ENCODE measurements at regions not wholly inside any gene's neighbourhood (a gene's known extent, or its start where the extent isn't known, plus 50 kb on each side); places are given as distances from the start of the nearest gene placed in this dataset.

DNA sequence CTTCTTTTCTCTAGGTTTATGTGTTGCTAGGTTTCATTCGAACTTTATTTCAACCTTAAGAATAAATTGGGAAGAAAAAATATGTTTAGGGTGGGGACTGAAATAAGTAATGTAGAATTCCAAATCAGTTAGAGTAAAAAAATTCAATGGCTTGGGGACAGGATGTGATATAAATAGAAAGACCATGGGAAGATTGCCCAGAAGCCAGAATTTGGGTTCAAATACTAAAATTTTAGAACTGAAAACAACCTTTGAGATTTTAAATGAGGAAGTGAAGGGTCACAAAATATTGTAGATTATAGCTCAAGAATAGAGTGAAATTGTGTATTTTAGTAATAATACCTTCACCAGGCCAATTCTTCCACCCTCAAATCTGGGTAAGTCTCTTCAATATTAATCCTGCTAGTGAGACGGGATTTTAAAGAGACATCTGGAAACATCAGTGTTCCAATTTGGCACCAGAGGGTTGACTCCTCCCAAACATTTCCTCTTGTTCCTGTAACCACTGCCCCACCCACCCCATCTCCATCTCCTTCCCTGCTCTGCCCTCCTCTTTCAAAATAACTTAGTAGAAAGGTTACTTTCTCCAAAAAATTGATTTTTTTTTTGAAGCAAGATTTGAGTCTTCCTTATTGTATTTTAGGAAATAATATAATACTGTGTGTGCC lies 51.3 kb upstream of the FAM3C start:
- no peak overlapping the region for H3K4me2 ChIP-seq
- H3K9ac ChIP-seq = no peak overlapping the region
- peaks cover 5% of the 10 kb centered on the region for H3F3A ChIP-seq (replicated peaks; ENCODE audit: insufficient read depth)
- peak overlapping the region; percentile 52; the same call in 1 of the 2 replicates for H2AFZ ChIP-seq (ENCODE audit: low read depth)
- no peaks in the 10 kb centered on the region for H4K20me1 ChIP-seq (ENCODE audit: insufficient read depth)
- no peak for TF ChIP-seq RAD21 (IDR thresholded peaks at IDR 0.05; ENCODE audit: low read length)
- TF ChIP-seq, protein P1, sequence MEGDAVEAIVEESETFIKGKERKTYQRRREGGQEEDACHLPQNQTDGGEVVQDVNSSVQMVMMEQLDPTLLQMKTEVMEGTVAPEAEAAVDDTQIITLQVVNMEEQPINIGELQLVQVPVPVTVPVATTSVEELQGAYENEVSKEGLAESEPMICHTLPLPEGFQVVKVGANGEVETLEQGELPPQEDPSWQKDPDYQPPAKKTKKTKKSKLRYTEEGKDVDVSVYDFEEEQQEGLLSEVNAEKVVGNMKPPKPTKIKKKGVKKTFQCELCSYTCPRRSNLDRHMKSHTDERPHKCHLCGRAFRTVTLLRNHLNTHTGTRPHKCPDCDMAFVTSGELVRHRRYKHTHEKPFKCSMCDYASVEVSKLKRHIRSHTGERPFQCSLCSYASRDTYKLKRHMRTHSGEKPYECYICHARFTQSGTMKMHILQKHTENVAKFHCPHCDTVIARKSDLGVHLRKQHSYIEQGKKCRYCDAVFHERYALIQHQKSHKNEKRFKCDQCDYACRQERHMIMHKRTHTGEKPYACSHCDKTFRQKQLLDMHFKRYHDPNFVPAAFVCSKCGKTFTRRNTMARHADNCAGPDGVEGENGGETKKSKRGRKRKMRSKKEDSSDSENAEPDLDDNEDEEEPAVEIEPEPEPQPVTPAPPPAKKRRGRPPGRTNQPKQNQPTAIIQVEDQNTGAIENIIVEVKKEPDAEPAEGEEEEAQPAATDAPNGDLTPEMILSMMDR (IDR thresholded peaks at IDR 0.05) = no peak
- TF ChIP-seq RCOR1 (IDR thresholded peaks at IDR 0.05; ENCODE audit: low read length) = no peak
- TF ChIP-seq, protein P2, sequence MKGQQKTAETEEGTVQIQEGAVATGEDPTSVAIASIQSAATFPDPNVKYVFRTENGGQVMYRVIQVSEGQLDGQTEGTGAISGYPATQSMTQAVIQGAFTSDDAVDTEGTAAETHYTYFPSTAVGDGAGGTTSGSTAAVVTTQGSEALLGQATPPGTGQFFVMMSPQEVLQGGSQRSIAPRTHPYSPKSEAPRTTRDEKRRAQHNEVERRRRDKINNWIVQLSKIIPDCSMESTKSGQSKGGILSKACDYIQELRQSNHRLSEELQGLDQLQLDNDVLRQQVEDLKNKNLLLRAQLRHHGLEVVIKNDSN (IDR thresholded peaks at IDR 0.05; ENCODE audit: borderline replicate concordance, low read depth) = no peak
- TF ChIP-seq, protein P3, sequence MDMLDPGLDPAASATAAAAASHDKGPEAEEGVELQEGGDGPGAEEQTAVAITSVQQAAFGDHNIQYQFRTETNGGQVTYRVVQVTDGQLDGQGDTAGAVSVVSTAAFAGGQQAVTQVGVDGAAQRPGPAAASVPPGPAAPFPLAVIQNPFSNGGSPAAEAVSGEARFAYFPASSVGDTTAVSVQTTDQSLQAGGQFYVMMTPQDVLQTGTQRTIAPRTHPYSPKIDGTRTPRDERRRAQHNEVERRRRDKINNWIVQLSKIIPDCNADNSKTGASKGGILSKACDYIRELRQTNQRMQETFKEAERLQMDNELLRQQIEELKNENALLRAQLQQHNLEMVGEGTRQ (IDR thresholded peaks at IDR 0.05; ENCODE audit: borderline replicate concordance, low read depth, low read length) = no peak
- TF ChIP-seq FOXM1 (IDR thresholded peaks at IDR 0.05; ENCODE audit: low read depth) = no peak
- no peak for TF ChIP-seq EZH2phosphoT487 (IDR thresholded peaks at IDR 0.05; ENCODE audit: borderline replicate concordance, low read depth)
- no peak for TF ChIP-seq TEAD4 (IDR thresholded peaks at IDR 0.05; ENCODE audit: borderline replicate concordance, insufficient read depth)
- TF ChIP-seq POLR2AphosphoS5 (IDR thresholded peaks at IDR 0.05; ENCODE audit: low read depth, low read length) = no peak
- TF ChIP-seq GABPA (IDR thresholded peaks at IDR 0.05; ENCODE audit: low read depth) = no peak
- no peak for TF ChIP-seq NRF1 (IDR thresholded peaks at IDR 0.05; ENCODE audit: low read depth, low read length)
- no peak for TF ChIP-seq FOSL2 (IDR thresholded peaks at IDR 0.05; ENCODE audit: borderline replicate concordance, low read depth)
- no peak for TF ChIP-seq FOXJ3 (CRISPR knock-in tag; IDR thresholded peaks at IDR 0.05)
- no peak for TF ChIP-seq JUND (IDR thresholded peaks at IDR 0.05)
- no peak for TF ChIP-seq TAF1 (IDR thresholded peaks at IDR 0.05; ENCODE audit: borderline replicate concordance, low read depth, low read length)
- no peak for TF ChIP-seq RFX5 (IDR thresholded peaks at IDR 0.05; ENCODE audit: low read length)
- TF ChIP-seq ELF1 (IDR thresholded peaks at IDR 0.05) = no peak
- TF ChIP-seq, protein P4, sequence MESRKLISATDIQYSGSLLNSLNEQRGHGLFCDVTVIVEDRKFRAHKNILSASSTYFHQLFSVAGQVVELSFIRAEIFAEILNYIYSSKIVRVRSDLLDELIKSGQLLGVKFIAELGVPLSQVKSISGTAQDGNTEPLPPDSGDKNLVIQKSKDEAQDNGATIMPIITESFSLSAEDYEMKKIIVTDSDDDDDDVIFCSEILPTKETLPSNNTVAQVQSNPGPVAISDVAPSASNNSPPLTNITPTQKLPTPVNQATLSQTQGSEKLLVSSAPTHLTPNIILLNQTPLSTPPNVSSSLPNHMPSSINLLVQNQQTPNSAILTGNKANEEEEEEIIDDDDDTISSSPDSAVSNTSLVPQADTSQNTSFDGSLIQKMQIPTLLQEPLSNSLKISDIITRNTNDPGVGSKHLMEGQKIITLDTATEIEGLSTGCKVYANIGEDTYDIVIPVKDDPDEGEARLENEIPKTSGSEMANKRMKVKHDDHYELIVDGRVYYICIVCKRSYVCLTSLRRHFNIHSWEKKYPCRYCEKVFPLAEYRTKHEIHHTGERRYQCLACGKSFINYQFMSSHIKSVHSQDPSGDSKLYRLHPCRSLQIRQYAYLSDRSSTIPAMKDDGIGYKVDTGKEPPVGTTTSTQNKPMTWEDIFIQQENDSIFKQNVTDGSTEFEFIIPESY (IDR thresholded peaks at IDR 0.05; ENCODE audit: borderline replicate concordance, low read depth) = no peak
- no peaks in the 10 kb centered on the region for H3K79me2 ChIP-seq (ENCODE audit: insufficient read depth)
- no peak for DNase-seq
- CTCF ChIA-PET = interaction anchor here (1.1 kb wide), 1 partner anchor 9 kb away, joined by 3 read pairs; no protein-coding TSS in a partner anchor
- whole genome bisulfite sequencing (ENCODE audit: low lambda C conversion rate) = 60% methylated on average over 2 of the region's 2 CpGs
- H3K4me1 ChIP-seq (ENCODE audit: control insufficient read depth in 1 of 2, insufficient read depth in 2 of 2, low read depth in 1 of 2, low read length in 1 of 2) = peaks cover 3 to 15% of the 10 kb centered on the region in 2 experiments; a peak in 1 of 4 replicates
- H3K36me3 ChIP-seq (replicated peaks in 1 of 2; ENCODE audit: control insufficient read depth in 1 of 2, insufficient read depth in 2 of 2, low read length in 1 of 2) = no peaks in the 10 kb centered on the region
- peak overlapping the region; percentile 12 to 20; a peak in 2 of 4 replicates for H3K27ac ChIP-seq (ENCODE audit: low read depth in 2 of 2, low read length in 1 of 2)
- no peaks in the 10 kb centered on the region for H3K27me3 ChIP-seq (ENCODE audit: insufficient read depth)
- no peak overlapping the region for H3K4me3 ChIP-seq (ENCODE audit: low read depth in 2 of 2, low read length in 1 of 2)
- no peaks in the 10 kb centered on the region for H3K9me2 ChIP-seq
- no peaks in the 10 kb centered on the region for H3K9me3 ChIP-seq
- POLR2A ChIA-PET = no interaction called here

Measured in SK-N-SH (cell line).